GM23338 (cell line): ENCODE measurements at regions not wholly inside any gene's neighbourhood (a gene's known extent, or its start where the extent isn't known, plus 50 kb on each side); places are given as distances from the start of the nearest gene placed in this dataset.
A peak's percentile ranks its signal among the peaks of the same experiment; 100 is the strongest.

Experiments
- ATAC-seq: fragments of 200-7000 bp; cut with Tn5 transposase; 3 replicates; pipeline ENCODE4 v1.9.1; 2020
- DNase-seq: peaks from one replicate; pipeline ENCODE4 v3.0.0-alpha.2; 2015; ENCODE audit warnings: low spot score
- H2AFZ ChIP-seq: fragments of 200-600 bp; sonication (generic); 2 replicates; pipeline ENCODE4 v1.8.0; 2016; ENCODE audit warnings: antibody characterized with exemption, mild to moderate bottlenecking, moderate library complexity
- H3F3A ChIP-seq: fragments of 200-600 bp; sonication (generic); replicated peaks from 2 replicates; pipeline ENCODE4 v1.8.0; 2017; ENCODE audit warnings: antibody characterized with exemption, mixed run types, low read depth
- H3K27ac ChIP-seq: fragments of 200-600 bp; sonication (generic); 2 replicates; pipeline ENCODE4 v1.6.1; 2016; ENCODE audit warnings: low read depth
- H3K27me3 ChIP-seq: fragments of 200-600 bp; sonication (generic); 2 replicates; pipeline ENCODE4 v1.8.0; 2016; ENCODE audit warnings: mild to moderate bottlenecking, mixed run types, moderate library complexity; ENCODE audit not compliant: insufficient read depth
- H3K36me3 ChIP-seq: fragments of 200-600 bp; sonication (generic); 2 replicates; pipeline ENCODE4 v1.8.0; 2016; ENCODE audit warnings: mild to moderate bottlenecking; ENCODE audit not compliant: insufficient read depth
- H3K4me1 ChIP-seq: fragments of 200-600 bp; sonication (generic); 2 replicates; pipeline ENCODE4 v1.8.0; 2016; ENCODE audit warnings: mild to moderate bottlenecking, moderate library complexity; ENCODE audit not compliant: insufficient read depth
- H3K4me2 ChIP-seq: fragments of 200-600 bp; sonication (generic); 2 replicates; pipeline ENCODE4 v1.7.1; 2017; ENCODE audit warnings: mixed run types
- H3K4me3 ChIP-seq: fragments of 200-600 bp; sonication (generic); 2 replicates; pipeline ENCODE4 v1.6.1; 2016; ENCODE audit warnings: mixed run types
- H3K79me2 ChIP-seq: fragments of 200-600 bp; sonication (generic); replicated peaks from 2 replicates; pipeline ENCODE4 v1.8.0; 2017; ENCODE audit warnings: mild to moderate bottlenecking; ENCODE audit not compliant: insufficient read depth
- H3K9me2 ChIP-seq: fragments of 200-600 bp; sonication (generic); 2 replicates; pipeline ENCODE4 v1.8.0; 2017; ENCODE audit not compliant: insufficient read depth
- H4K20me1 ChIP-seq: fragments of 200-600 bp; sonication (generic); replicated peaks from 2 replicates; pipeline ENCODE4 v1.8.0; 2017; ENCODE audit warnings: mild to moderate bottlenecking; ENCODE audit not compliant: insufficient read depth
- H3K27ac Mint-ChIP-seq: 2 replicates; pipeline ENCODE4 v1.8.0; 2020; ENCODE audit warnings: inconsistent platforms, mild to moderate bottlenecking, moderate library complexity, mixed read lengths
- H3K27me3 Mint-ChIP-seq: 3 replicates; pipeline ENCODE4 v1.8.0; 2022; ENCODE audit warnings: low read depth, mild to moderate bottlenecking, moderate library complexity, mixed read lengths, inconsistent platforms; ENCODE audit not compliant: insufficient read depth, poor library complexity
- H3K36me3 Mint-ChIP-seq: 3 replicates; pipeline ENCODE4 v1.8.0; 2021; ENCODE audit warnings: low read depth, mild to moderate bottlenecking, inconsistent platforms, moderate library complexity, mixed read lengths
- H3K4me1 Mint-ChIP-seq: 3 replicates; pipeline ENCODE4 v1.8.0; 2020; ENCODE audit warnings: mild to moderate bottlenecking, inconsistent platforms, mixed read lengths
- H3K4me3 Mint-ChIP-seq: 3 replicates; pipeline ENCODE4 v1.8.0; 2021; ENCODE audit warnings: moderate library complexity, mild to moderate bottlenecking, inconsistent platforms, mixed read lengths
- H3K9me3 Mint-ChIP-seq: 3 replicates; pipeline ENCODE4 v1.8.0; 2020; ENCODE audit warnings: moderate library complexity, mild to moderate bottlenecking, inconsistent platforms, mixed read lengths
- CREB1 ChIP-seq: fragments of 250-450 bp; sonication (Bioruptor Pico); IDR thresholded peaks from 2 replicates; pipeline ENCODE4 v1.5.0; 2020; ENCODE audit warnings: low read depth, mild to moderate bottlenecking, moderate library complexity
- JUNB ChIP-seq: IDR thresholded peaks from one replicate; pipeline ENCODE4 v1.6.1; 2016; ENCODE audit warnings: antibody characterized with exemption; ENCODE audit not compliant: unreplicated experiment
- NANOG ChIP-seq: IDR thresholded peaks from 2 replicates; pipeline ENCODE4 v1.6.1; 2016; ENCODE audit warnings: antibody characterized with exemption, borderline replicate concordance
- ZNF331 ChIP-seq: fragments of 250-450 bp; sonication (Bioruptor Pico); IDR thresholded peaks from 2 replicates; pipeline ENCODE4 v1.5.0; 2020; ENCODE audit warnings: low read depth, mild to moderate bottlenecking, moderate library complexity
- TF ChIP-seq, protein P1 (sequence below): fragments of 250-450 bp; sonication (Bioruptor Pico); IDR thresholded peaks from 2 replicates; pipeline ENCODE4 v1.5.0; 2020; ENCODE audit warnings: mild to moderate bottlenecking, moderate library complexity
- TF ChIP-seq, protein P2 (sequence below): IDR thresholded peaks from 2 replicates; pipeline ENCODE4 v1.6.1; 2016; ENCODE audit warnings: antibody characterized with exemption
- TF ChIP-seq, protein P3 (sequence below): IDR thresholded peaks from one replicate; pipeline ENCODE4 v1.6.1; 2018; ENCODE audit warnings: antibody characterized with exemption; ENCODE audit not compliant: unreplicated experiment

DNA sequence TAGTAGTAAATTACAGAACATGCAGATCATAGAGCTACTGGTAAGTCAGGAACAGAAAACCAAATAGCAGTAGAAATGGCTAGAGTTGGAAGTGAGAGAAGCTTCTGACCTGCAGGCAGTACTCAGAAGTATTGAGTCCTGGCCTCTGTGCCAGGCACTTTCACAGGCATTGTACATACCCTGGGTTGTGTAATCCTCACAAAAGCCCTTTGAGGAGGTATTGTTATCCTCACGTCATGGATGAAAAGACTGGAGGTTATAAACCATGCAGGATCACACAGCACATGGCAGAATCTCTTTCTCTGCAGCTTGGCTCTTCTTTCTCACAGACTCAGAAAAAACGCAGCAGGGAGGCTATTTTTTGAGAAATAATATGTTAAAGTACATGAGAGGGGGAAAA lies 789.3 kb upstream of the FAM98A start:
- Histone ChIP-seq H3F3A (no peaks in the 10 kb centered on the region), H3K4me1 (peaks cover 8% of the 10 kb centered on the region; the same call in 1 of the 2 replicates), H3K4me2 (no peak overlapping the region), H3K27me3 (no peaks in the 10 kb centered on the region), H2AFZ (0 out of 2 replicates have a peak overlapping the region, but pooled peaks have one; percentile 49), H3K4me3 (no peak overlapping the region), H3K36me3 (no peaks in the 10 kb centered on the region), H3K9me2 (peaks cover 7% of the 10 kb centered on the region; the same call in 1 of the 2 replicates), H3K79me2 (no peaks in the 10 kb centered on the region), H3K27ac (no peak overlapping the region), H4K20me1 (no peaks in the 10 kb centered on the region)
- no peak for DNase-seq
- no peaks in the 10 kb centered on the region for H3K9me3 Mint-ChIP-seq
- no peak overlapping the region for H3K4me3 Mint-ChIP-seq
- H3K36me3 Mint-ChIP-seq, result no peaks in the 10 kb centered on the region; the same call in 2 of the 3 replicates
- TF ChIP-seq ZNF331 (no peak), NANOG (no peak), CREB1 (CRISPR knock-in tag) (no peak), JUNB (no peak)
- TF ChIP-seq, protein P1, sequence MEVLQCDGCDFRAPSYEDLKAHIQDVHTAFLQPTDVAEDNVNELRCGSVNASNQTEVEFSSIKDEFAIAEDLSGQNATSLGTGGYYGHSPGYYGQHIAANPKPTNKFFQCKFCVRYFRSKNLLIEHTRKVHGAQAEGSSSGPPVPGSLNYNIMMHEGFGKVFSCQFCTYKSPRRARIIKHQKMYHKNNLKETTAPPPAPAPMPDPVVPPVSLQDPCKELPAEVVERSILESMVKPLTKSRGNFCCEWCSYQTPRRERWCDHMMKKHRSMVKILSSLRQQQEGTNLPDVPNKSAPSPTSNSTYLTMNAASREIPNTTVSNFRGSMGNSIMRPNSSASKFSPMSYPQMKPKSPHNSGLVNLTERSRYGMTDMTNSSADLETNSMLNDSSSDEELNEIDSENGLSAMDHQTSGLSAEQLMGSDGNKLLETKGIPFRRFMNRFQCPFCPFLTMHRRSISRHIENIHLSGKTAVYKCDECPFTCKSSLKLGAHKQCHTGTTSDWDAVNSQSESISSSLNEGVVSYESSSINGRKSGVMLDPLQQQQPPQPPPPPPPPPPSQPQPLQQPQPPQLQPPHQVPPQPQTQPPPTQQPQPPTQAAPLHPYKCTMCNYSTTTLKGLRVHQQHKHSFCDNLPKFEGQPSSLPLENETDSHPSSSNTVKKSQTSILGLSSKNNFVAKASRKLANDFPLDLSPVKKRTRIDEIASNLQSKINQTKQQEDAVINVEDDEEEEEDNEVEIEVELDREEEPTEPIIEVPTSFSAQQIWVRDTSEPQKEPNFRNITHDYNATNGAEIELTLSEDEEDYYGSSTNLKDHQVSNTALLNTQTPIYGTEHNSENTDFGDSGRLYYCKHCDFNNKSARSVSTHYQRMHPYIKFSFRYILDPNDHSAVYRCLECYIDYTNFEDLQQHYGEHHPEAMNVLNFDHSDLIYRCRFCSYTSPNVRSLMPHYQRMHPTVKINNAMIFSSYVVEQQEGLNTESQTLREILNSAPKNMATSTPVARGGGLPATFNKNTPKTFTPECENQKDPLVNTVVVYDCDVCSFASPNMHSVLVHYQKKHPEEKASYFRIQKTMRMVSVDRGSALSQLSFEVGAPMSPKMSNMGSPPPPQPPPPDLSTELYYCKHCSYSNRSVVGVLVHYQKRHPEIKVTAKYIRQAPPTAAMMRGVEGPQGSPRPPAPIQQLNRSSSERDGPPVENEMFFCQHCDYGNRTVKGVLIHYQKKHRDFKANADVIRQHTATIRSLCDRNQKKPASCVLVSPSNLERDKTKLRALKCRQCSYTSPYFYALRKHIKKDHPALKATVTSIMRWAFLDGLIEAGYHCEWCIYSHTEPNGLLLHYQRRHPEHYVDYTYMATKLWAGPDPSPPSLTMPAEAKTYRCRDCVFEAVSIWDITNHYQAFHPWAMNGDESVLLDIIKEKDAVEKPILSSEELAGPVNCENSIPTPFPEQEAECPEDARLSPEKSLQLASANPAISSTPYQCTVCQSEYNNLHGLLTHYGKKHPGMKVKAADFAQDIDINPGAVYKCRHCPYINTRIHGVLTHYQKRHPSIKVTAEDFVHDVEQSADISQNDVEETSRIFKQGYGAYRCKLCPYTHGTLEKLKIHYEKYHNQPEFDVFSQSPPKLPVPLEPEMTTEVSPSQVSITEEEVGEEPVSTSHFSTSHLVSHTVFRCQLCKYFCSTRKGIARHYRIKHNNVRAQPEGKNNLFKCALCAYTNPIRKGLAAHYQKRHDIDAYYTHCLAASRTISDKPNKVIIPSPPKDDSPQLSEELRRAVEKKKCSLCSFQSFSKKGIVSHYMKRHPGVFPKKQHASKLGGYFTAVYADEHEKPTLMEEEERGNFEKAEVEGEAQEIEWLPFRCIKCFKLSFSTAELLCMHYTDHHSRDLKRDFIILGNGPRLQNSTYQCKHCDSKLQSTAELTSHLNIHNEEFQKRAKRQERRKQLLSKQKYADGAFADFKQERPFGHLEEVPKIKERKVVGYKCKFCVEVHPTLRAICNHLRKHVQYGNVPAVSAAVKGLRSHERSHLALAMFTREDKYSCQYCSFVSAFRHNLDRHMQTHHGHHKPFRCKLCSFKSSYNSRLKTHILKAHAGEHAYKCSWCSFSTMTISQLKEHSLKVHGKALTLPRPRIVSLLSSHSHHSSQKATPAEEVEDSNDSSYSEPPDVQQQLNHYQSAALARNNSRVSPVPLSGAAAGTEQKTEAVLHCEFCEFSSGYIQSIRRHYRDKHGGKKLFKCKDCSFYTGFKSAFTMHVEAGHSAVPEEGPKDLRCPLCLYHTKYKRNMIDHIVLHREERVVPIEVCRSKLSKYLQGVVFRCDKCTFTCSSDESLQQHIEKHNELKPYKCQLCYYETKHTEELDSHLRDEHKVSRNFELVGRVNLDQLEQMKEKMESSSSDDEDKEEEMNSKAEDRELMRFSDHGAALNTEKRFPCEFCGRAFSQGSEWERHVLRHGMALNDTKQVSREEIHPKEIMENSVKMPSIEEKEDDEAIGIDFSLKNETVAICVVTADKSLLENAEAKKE (CRISPR knock-in tag), result no peak
- TF ChIP-seq, protein P2, sequence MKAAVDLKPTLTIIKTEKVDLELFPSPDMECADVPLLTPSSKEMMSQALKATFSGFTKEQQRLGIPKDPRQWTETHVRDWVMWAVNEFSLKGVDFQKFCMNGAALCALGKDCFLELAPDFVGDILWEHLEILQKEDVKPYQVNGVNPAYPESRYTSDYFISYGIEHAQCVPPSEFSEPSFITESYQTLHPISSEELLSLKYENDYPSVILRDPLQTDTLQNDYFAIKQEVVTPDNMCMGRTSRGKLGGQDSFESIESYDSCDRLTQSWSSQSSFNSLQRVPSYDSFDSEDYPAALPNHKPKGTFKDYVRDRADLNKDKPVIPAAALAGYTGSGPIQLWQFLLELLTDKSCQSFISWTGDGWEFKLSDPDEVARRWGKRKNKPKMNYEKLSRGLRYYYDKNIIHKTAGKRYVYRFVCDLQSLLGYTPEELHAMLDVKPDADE, result no peak
- TF ChIP-seq, protein P3, sequence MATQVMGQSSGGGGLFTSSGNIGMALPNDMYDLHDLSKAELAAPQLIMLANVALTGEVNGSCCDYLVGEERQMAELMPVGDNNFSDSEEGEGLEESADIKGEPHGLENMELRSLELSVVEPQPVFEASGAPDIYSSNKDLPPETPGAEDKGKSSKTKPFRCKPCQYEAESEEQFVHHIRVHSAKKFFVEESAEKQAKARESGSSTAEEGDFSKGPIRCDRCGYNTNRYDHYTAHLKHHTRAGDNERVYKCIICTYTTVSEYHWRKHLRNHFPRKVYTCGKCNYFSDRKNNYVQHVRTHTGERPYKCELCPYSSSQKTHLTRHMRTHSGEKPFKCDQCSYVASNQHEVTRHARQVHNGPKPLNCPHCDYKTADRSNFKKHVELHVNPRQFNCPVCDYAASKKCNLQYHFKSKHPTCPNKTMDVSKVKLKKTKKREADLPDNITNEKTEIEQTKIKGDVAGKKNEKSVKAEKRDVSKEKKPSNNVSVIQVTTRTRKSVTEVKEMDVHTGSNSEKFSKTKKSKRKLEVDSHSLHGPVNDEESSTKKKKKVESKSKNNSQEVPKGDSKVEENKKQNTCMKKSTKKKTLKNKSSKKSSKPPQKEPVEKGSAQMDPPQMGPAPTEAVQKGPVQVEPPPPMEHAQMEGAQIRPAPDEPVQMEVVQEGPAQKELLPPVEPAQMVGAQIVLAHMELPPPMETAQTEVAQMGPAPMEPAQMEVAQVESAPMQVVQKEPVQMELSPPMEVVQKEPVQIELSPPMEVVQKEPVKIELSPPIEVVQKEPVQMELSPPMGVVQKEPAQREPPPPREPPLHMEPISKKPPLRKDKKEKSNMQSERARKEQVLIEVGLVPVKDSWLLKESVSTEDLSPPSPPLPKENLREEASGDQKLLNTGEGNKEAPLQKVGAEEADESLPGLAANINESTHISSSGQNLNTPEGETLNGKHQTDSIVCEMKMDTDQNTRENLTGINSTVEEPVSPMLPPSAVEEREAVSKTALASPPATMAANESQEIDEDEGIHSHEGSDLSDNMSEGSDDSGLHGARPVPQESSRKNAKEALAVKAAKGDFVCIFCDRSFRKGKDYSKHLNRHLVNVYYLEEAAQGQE, result no peak
- no peaks in the 10 kb centered on the region for H3K27me3 Mint-ChIP-seq
- peaks cover 3% of the 10 kb centered on the region; the same call in 2 of the 3 replicates for H3K4me1 Mint-ChIP-seq
- no peak overlapping the region for H3K27ac Mint-ChIP-seq
- ATAC-seq, result no peak
